Stimulated activated CD4-positive, alpha-beta T cell treated with anti-CD3 and anti-CD28 coated beads, Interleukin-4, amount 100 ng/mL, for 1 hour (primary cell): ENCODE measurements at regions not wholly inside any gene's neighbourhood (a gene's known extent, or its start where the extent isn't known, plus 50 kb on each side); places are given as distances from the start of the nearest gene placed in this dataset.
A peak's percentile ranks its signal among the peaks of the same experiment; 100 is the strongest.
"Not testable (repeated sequence)": the region's sequence is repeated elsewhere in the genome, so short reads cannot be mapped to it uniquely, and the experiment has no call there.

Source experiments
- DNase-seq: peaks from one replicate; pipeline ENCODE4 v3.0.0-alpha.2; 2020

DNA sequence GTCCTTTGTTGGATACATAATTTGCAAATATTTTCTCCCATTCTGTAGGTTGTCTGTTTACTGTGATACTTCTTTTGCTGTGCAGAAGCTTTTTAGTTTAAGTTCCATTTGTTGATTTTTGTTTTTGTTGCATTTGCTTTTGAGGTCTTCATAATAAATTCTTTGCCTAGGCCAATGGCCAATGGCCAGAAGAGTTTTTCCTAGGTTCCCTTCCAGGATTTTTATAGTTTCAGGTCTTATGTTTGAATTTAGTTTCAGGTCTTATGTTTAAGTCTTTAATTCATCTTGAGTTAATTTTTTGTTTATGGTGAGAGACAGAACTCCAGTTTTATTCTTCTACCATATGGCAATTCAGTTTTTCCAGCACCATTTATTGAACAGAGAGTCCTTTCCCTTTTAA lies 90.1 kb upstream of the GOT2 start:
- no peak for DNase-seq

DNA sequence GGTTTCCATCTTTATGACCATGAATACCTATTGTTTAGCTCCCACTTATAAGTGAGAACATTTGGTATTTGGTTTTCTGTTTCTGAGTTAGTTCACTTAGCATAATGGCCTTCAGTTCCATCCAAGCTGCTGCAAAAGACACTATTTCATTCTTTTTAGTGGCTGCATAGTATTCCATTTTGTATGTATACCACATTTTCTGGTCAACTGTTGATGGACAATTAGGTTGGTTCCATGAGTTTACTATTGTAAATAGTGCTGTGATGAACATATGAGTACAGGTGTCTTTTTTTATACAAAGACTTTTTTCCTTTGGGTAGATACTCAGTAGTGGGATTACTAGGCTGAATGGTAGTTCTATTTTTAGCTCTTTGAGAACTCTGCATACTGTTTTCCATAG lies 87.8 kb upstream of the GOT2 start:
- no peak for DNase-seq

DNA sequence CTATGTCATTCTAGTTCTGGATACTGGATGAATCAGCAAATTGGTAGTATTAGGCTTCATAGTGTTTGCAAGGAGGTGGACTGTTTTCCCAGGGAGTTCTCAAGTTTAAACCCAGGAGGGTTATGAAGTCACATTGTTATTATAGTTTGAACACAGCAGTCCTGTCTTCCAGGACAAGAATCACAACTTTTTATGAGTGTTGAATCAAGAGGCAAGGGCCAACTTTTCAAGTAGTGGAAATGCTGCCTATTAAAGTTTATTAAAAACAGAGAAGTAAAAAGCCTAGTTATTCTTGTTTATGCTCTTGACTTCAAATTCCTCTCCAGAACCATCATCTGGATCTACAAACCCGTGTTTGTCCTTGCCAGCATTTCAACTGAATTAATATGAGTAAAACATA lies 86.3 kb upstream of the GOT2 start:
- DNase-seq, result no peak

DNA sequence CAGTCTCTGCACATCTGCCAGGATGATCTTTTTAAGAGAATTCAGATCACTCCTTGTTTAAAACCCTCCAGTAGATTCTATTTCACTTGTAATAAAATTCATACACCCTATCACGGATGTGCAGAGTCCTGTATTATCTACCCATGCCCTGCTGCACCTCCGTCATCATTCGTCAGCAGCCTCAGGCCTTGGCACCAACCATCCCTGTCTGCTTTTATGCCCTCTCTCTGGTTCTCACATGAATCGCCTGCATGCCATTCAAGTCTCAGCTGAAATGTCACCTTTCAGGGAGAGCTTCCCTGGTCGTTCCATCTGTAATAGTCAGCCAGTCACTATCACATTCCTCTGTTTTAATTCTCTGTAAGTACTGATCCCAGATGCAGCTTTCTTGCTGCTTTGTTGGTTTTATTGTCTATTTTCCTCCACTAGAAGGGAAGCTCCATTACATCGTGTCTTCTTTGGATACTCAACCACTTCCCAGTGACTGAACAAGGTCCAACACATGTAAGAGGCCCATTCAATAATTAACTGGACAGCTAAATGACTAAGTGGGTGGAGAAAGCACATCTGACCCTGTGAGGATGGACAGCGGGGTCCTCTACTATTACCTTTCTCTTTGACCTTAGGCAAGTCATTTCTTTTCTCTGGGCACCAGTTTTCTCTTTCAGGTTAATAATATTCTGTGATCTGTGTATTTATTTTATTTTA lies 81.2 kb upstream of the GOT2 start:
- no peak for DNase-seq

DNA sequence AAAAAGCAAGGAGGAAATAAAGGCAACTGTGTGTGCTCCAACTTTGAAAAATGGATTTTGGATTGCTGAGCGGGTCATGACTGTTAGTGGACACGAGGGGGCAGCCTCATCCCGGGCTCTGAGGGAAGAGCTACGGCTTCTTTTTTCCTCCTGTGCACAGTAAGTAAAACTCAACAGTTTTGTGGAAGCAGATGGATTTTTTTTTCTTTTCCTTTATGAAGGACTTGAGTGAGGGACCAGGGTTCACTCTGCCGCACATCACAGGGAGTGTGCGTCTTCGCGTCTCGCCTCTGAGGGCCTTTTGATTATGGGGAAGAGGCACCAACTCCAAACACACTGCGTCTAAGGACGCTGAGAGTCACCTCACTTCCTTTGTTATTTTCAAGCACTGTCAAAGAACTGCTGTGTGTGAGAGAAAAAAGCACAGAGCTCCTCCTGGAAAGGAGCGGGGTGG lies 80.3 kb upstream of the GOT2 start:
- DNase-seq, result peak; percentile 32

DNA sequence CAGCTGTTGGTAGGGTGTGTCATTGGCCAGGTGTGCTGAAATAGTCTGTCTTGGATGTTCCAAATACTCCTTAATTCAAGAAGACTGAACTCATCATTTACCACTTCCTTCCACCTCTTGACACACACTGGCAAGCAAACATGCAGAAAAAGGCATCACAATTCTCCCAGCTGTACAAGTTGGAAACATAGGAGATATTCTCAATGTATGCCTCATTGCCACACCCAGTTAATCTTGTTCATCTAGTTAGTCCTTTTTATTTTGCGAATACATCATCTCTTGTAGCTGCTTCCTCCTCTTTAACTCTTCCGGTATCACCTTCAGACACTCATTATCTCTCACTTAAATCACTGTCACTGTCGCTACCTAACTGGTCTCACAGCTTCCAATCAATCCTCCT lies 75.1 kb upstream of the GOT2 start:
- no peak for DNase-seq

DNA sequence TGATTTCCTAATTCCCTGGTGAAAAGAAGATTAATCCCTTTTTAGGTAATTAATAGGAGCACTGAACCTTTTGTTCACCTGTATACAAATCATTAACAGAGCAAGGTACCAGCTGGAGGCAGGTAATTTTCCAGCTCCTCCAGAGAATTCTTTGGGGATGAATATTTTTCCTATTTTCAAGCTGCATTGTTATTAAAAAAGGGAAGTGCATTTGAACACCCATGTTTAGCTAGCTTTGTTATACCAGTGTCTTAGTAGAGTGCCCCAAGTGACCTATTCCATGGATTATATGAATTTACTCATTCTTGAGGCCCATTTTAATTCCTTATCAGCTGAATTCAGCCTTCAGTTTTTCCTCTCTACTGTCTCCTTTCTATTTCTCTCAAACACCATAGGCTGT lies 73.2 kb upstream of the GOT2 start:
- DNase-seq, result no peak

DNA sequence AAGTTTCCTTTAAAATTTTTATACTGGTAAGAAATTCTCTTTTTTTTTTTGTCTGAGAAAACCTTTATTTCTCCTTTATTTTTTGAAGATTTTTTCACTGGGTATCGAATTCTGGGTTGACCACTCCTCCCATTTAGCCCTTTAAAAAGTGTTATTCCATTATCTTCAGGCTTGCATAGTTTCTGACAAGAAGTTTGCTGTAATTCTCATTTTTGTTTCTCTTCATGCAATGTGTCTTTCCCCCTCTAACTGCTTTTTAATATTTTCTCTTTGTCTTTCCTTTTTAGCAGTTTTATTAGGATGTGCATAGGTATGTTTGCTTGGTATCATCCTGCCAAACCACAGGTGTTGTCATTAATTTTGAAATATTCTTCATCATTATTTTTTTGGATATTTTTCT lies 67.7 kb upstream of the GOT2 start:
- no peak for DNase-seq

DNA sequence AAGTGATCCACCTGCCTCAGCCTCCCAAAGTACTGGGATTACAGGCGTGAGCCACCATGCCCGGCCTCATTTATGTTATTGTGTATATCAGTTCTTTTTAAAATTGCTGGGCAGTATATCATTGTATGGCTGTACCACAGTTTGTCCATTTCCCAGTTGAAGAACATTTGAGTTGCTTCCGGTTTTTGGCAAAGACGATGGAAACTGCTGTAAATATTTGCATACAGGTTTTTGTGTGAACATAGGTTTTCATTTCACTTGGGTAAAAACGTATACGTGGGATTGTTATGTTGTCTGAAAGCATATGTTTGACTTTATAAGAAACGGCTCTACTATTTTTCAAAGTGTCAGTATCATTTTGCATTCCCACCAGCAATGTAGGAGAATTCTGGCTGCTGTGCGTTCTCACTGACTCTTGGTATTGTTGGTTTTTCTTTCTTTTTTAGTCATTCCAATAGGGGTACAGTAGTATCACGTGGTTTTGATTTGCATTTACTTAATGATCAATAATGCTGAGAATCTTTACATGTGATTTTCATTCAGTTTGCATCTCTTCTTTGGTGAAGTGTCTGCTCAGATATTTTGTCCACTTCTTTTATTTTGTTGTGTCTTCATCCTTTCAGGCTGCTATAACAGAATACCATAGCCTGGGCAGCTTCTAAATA lies 63.2 kb upstream of the GOT2 start:
- no peak for DNase-seq

DNA sequence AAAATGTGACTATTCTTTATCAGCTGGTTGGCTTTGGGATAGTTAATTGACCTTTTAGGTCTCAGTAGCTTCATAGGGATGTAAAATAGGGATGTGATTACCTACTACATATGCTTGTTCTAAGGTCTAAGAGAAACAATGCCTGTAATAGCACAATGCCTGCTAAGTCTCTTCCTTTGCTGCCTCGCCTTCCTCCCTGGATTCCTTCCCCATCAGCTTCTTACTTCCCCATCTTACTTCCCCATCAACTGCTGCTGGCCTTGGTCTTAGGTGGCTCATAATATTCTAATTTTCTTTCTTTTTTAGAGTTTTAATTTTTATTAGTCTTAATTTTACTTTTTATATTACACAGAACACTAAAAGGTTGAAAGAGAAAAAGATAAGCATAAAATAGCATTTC lies 59.2 kb upstream of the GOT2 start:
- DNase-seq, result no peak

DNA sequence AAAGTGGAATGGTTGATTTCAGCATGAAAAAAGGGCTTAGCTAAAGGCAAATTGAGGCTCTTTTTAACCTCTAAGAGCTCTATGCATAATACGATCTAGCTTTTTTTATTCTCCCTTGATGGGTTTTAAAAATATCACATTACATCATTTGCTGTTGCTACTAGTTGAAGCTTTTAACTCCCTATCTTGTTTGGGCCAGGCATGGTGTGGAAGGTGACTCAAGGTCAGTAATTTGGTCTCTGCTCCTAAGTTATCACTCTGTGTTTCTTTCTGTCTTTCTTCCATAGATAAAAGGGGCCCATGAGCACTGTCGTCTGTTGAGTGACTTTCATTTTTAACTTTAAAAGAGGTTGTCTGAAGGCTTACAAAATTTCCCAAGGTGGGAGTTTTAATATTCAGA lies 58.1 kb upstream of the GOT2 start:
- DNase-seq, result no peak

DNA sequence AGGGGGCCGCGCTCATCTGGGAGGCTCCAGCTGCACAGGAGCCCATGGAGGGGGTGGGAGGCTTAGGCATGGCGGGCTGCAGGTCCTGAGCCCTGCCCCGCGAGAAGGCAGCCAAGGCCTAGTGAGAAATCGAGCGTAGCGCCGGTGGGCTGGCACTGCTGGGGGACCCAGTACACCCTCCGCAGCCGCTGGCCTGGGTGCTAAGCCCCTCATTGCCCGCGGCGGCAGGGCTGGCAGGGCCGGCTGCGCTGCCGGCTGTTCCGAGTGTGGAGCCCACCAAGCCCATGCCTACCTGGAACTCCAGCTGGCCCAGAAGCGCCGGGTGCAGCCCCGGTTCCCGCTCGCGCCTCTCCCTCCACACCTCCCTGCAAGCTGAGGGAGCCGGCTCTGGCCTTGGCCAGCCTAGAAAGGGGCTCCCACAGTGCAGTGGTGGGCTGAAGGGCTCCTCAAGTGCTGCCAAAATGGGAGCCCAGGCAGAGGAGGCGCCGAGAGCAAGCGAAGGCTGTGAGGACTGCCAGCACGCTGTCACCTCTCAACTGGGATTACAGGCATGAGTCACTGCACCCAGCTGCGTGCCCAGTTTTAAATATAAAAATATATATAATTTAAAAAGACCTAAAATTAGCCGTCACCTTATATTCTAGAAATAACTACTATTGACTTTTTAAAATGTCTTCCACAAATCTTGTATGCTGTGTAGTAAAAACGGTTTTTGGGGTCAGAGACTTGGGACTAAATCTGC lies 56.9 kb upstream of the GOT2 start:
- DNase-seq, result not testable (repeated sequence)

DNA sequence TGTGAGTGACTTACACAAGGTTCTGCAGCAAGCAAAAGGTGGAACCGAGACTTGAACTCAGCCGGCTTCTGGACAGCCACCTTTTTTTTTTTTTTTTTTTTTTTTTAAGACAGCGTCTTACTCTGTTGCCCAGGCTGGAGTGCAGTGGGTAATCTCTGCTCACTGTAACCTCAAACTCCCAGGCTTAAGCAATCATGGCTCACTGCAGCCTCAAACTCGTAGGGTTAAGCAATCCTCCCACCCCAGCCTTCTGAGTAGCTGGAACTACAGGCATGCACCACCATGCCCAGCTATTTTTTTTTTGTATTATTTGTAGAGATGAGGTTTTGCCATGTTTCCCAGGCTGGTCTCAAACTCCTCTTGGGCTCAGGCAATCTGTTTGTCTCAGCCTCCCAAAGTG lies 55.2 kb upstream of the GOT2 start:
- DNase-seq, result no peak
